ENCODE measurements at regions not wholly inside any gene's neighbourhood (a gene's known extent, or its start where the extent isn't known, plus 50 kb on each side); places are given as distances from the start of the nearest gene placed in this dataset.

DNA sequence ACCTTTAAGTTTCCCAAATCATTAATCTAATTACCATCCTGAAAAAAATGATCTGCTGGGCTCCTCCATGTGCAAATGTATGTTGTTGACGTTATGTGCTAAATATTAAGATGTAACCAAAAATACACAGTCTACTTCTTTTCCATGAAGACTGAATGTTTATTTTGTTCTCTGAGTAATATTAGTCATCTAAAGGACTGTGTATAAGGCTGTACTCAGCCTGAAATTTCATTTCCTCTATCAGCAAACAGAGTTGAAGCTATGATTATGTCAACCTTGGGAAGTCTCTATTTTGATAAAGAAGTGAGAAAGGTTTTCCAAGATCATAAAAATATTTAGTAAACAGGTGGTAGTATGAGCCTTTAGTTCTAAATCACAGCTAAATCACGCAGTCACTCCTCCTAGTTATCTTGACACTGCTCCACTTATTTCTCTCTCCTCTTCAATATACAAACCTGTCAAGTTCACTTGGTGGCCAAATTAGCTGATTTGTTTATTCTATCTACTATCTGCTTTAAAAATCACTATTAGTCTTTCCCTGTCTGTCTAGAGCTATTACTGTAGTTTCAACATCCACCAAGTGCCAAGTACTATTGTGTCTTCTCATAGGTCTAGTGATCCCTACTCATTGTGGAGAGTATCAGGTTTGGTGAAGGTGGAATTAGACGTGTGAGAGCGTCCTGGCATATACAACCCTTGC, 211.7 kb upstream of the STARD13 start:
- H3K27ac Mint-ChIP-seq: no peak overlapping the region
- no peaks in the 10 kb centered on the region for H3K4me1 Mint-ChIP-seq (ENCODE audit: low read depth)
- peaks cover 8% of the 10 kb centered on the region for H3K27me3 Mint-ChIP-seq (ENCODE audit: low read depth)
- H3K9me3 Mint-ChIP-seq: peaks cover 3 to 6% of the 10 kb centered on the region in 2 donors
- DNase-seq: no peak
- no peak overlapping the region for H3K4me3 Mint-ChIP-seq
- no peaks in the 10 kb centered on the region for H3K36me3 Mint-ChIP-seq (ENCODE audit: insufficient read depth in 2 of 2)
- ATAC-seq (replicated peaks in 1 of 2): no peak

- no peak for ATAC-seq (replicated peaks in 1 of 2)
- DNase-seq: no peak
- Mint-ChIP-seq H3K9me3 (peaks cover 2 to 3% of the 10 kb centered on the region in 2 donors), H3K36me3 (ENCODE audit: insufficient read depth in 2 of 2) (peaks cover 1 to 3% of the 10 kb centered on the region in 2 donors), H3K4me3 (no peak overlapping the region), H3K27ac (no peak overlapping the region), H3K4me1 (ENCODE audit: low read depth) (no peaks in the 10 kb centered on the region), H3K27me3 (ENCODE audit: low read depth) (no peaks in the 10 kb centered on the region)
Observed at GRCh38 chr13:33508060-33508459, 222.5 kb upstream of the STARD13 start.

GRCh38 chr13:33509642-33510229, 224.2 kb upstream of the STARD13 start:
- H3K9me3 Mint-ChIP-seq: no peaks in the 10 kb centered on the region
- H3K4me1 Mint-ChIP-seq (ENCODE audit: low read depth): no peaks in the 10 kb centered on the region
- DNase-seq (no peak), ATAC-seq (replicated peaks in 1 of 2) (no peak)
- no peaks in the 10 kb centered on the region for H3K36me3 Mint-ChIP-seq (ENCODE audit: insufficient read depth in 2 of 2)
- H3K27me3 Mint-ChIP-seq (ENCODE audit: low read depth): peaks cover 9% of the 10 kb centered on the region
- no peak overlapping the region for H3K4me3 Mint-ChIP-seq
- H3K27ac Mint-ChIP-seq: no peak overlapping the region

DNA sequence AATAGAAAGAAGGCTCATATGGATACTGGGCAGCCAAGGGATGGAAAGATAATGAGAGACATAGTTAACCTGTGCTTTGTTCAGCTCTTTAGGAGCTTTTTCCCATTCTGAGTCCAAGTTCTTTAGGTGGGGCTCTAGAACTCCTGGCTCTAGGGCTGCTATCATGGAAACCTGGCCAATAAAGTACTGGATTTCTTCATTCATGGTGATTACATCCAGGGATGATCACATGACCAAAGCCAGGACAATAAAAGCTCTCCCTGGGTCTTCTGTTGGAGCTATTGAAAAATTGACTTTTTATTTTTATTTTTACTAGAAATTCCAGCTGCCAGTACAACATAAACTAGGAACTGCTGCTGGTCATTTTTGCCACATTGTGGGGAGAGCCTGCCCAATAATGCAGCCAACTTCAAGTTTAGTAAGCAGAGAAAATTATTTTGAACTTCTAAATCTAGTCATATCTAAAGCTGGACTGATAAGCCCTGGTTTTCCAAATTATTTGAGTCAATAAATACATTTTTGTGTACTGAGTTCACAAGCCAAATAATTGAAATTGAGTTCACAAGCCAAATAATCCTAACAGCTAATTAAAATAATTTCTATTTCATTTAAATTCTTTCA, 224.9 kb upstream of the STARD13 start:
- DNase-seq (no peak), ATAC-seq (replicated peaks in 1 of 2) (no peak)
- Mint-ChIP-seq H3K4me3 (no peak overlapping the region), H3K36me3 (ENCODE audit: insufficient read depth in 2 of 2) (no peaks in the 10 kb centered on the region), H3K27me3 (ENCODE audit: low read depth) (peaks cover 9% of the 10 kb centered on the region), H3K9me3 (no peaks in the 10 kb centered on the region), H3K27ac (no peak overlapping the region), H3K4me1 (ENCODE audit: low read depth) (no peaks in the 10 kb centered on the region)

DNA sequence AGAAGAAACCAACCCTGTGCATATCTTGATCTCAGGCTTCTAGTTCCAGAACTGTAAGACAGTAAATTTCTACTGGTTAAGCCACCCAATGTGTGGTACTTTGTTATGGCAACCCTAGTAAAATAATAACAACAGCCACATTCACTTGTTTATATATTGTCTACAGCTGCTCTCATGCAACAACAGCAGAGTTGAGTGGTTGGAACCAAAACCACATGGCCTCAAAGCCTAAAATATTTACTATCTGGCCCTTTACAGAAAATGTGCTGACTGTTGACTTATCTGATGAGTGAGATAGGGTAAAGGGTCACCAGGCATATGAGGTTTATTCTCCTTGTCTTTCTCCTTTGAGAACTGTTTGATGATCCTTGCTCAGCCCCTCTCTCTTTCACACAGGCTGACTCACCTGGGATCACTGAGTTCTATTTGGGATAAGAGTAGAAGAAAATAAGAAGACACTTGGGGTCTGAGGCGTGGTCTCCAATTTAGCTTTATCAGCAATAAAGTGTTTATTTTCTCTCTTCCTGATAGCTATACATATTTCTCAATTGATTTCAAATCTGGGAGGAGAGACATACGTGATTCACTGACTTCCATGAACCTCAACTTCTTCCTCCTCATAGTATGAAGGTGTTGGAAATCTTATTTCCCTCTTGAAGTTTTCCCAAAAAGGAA, 227.5 kb upstream of the STARD13 start:
- H3K27me3 Mint-ChIP-seq (ENCODE audit: low read depth): peaks cover 9% of the 10 kb centered on the region
- ATAC-seq (replicated peaks in 1 of 2) (no peak), DNase-seq (no peak)
- no peaks in the 10 kb centered on the region for H3K9me3 Mint-ChIP-seq
- H3K4me3 Mint-ChIP-seq: no peak overlapping the region
- no peaks in the 10 kb centered on the region for H3K36me3 Mint-ChIP-seq (ENCODE audit: insufficient read depth in 2 of 2)
- no peaks in the 10 kb centered on the region for H3K4me1 Mint-ChIP-seq (ENCODE audit: low read depth)
- no peak overlapping the region for H3K27ac Mint-ChIP-seq

DNA sequence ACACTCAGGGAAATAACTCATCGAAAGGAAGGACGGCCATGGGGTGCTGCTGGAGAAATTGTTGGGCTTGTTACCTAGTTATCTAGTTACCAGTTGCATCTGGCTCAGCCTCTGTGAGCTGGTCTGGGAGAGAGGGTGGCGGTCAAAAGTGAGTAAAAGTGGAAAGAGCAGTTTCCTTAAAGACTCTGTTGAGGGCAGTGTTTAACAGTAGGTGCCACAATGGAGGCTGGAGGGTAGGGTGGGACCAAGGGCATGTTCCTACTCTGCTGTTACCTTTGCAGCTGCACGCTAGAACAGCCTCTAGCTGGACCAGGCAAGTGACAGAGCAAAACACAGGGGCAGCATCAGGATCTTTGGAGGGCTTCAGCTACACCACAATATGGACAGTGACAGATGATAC, 228.8 kb upstream of the STARD13 start:
- Mint-ChIP-seq H3K27me3 (ENCODE audit: low read depth) (peaks cover 9% of the 10 kb centered on the region), H3K4me3 (no peak overlapping the region), H3K9me3 (no peaks in the 10 kb centered on the region), H3K36me3 (ENCODE audit: insufficient read depth in 2 of 2) (no peaks in the 10 kb centered on the region), H3K27ac (no peak overlapping the region), H3K4me1 (ENCODE audit: low read depth) (no peaks in the 10 kb centered on the region)
- DNase-seq (no peak), ATAC-seq (replicated peaks in 1 of 2) (peak in 1 of 2 donors; percentile 21)

- ATAC-seq (replicated peaks in 1 of 2): no peak
- no peak for DNase-seq
- H3K4me1 Mint-ChIP-seq (ENCODE audit: low read depth): no peaks in the 10 kb centered on the region
- H3K36me3 Mint-ChIP-seq (ENCODE audit: insufficient read depth in 2 of 2): no peaks in the 10 kb centered on the region
- no peaks in the 10 kb centered on the region for H3K9me3 Mint-ChIP-seq
- peaks cover 9% of the 10 kb centered on the region for H3K27me3 Mint-ChIP-seq (ENCODE audit: low read depth)
- H3K27ac Mint-ChIP-seq: no peak overlapping the region
- H3K4me3 Mint-ChIP-seq: no peak overlapping the region
Observed at GRCh38 chr13:33515146-33515545, 229.6 kb upstream of the STARD13 start.

GRCh38 chr13:33518452-33518851, 232.9 kb upstream of the STARD13 start:
- Mint-ChIP-seq H3K4me1 (ENCODE audit: low read depth) (no peaks in the 10 kb centered on the region), H3K27ac (no peak overlapping the region), H3K9me3 (no peaks in the 10 kb centered on the region), H3K27me3 (ENCODE audit: low read depth) (peaks cover 9% of the 10 kb centered on the region), H3K36me3 (ENCODE audit: insufficient read depth in 2 of 2) (no peaks in the 10 kb centered on the region), H3K4me3 (no peak overlapping the region)
- no peak for ATAC-seq (replicated peaks in 1 of 2)
- no peak for DNase-seq

- DNase-seq (no peak), ATAC-seq (replicated peaks in 1 of 2) (no peak)
- Mint-ChIP-seq H3K4me3 (no peak overlapping the region), H3K9me3 (no peaks in the 10 kb centered on the region), H3K36me3 (ENCODE audit: insufficient read depth in 2 of 2) (no peaks in the 10 kb centered on the region), H3K27me3 (ENCODE audit: low read depth) (no peaks in the 10 kb centered on the region), H3K27ac (no peak overlapping the region), H3K4me1 (ENCODE audit: low read depth) (no peaks in the 10 kb centered on the region)
Observed at GRCh38 chr13:33519561-33520467, 234.3 kb upstream of the STARD13 start.

GRCh38 chr13:33520468-33520839, 234.9 kb upstream of the STARD13 start:
- Mint-ChIP-seq H3K9me3 (no peaks in the 10 kb centered on the region), H3K27me3 (ENCODE audit: low read depth) (no peaks in the 10 kb centered on the region), H3K36me3 (ENCODE audit: insufficient read depth in 2 of 2) (no peaks in the 10 kb centered on the region), H3K4me3 (no peak overlapping the region), H3K27ac (no peak overlapping the region), H3K4me1 (ENCODE audit: low read depth) (no peaks in the 10 kb centered on the region)
- ATAC-seq (replicated peaks in 1 of 2): no peak
- DNase-seq: no peak

- ATAC-seq (replicated peaks in 1 of 2) (no peak), DNase-seq (no peak)
- no peak overlapping the region for H3K27ac Mint-ChIP-seq
- no peak overlapping the region for H3K4me3 Mint-ChIP-seq
- peaks cover 0 to 1% of the 10 kb centered on the region in 2 donors for H3K9me3 Mint-ChIP-seq
- no peaks in the 10 kb centered on the region for H3K27me3 Mint-ChIP-seq (ENCODE audit: low read depth)
- peaks cover 3% of the 10 kb centered on the region for H3K4me1 Mint-ChIP-seq (ENCODE audit: low read depth)
- no peaks in the 10 kb centered on the region for H3K36me3 Mint-ChIP-seq (ENCODE audit: insufficient read depth in 2 of 2)
Observed at GRCh38 chr13:33524086-33524485, 238.5 kb upstream of the STARD13 start.

DNA sequence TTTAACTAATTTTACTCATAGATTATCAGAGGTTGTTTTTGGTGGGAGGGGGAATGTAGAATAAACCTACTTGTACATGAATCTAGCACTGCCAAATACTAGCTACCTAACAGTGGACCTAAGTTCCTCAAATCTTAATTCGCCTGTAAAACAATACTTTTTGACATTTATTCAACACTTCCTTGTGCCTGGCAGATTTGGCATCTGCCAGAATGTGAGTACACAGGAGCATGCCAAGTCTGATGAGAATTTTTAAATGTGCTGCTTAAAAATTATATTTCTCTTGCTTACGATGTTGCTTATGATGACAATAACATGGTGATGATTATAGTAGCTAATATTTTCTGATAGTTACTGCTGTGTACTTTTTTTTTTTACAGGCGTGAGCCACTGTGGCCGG, 240.2 kb upstream of the STARD13 start:
- Mint-ChIP-seq H3K27ac (no peak overlapping the region), H3K4me3 (no peak overlapping the region), H3K36me3 (ENCODE audit: insufficient read depth in 2 of 2) (peaks cover 0 to 2% of the 10 kb centered on the region in 2 donors), H3K27me3 (ENCODE audit: low read depth) (no peaks in the 10 kb centered on the region), H3K9me3 (peaks cover 3% of the 10 kb centered on the region in 2 donors), H3K4me1 (ENCODE audit: low read depth) (peaks cover 3% of the 10 kb centered on the region)
- no peak for ATAC-seq (replicated peaks in 1 of 2)
- DNase-seq: no peak
